Ovary (tissue), 3 donors: ENCODE measurements at regions not wholly inside any gene's neighbourhood (a gene's known extent, or its start where the extent isn't known, plus 50 kb on each side); places are given as distances from the start of the nearest gene placed in this dataset.

ENCODE experiments used
- CTCF ChIP-seq, 3 donors: fragments of 450-650 bp in 2 of 3; fragments of 200-600 bp in 1 of 3; IDR thresholded peaks; one replicate each; pipeline versions ENCODE4 v1.5.1 to v1.8.0; 2016 to 2022; ENCODE audit warnings: antibody characterized with exemption in 3 of 3, mild to moderate bottlenecking in 1 of 3
- EP300 ChIP-seq: sonication (generic); formaldehyde crosslinking; IDR thresholded peaks from one replicate; pipeline ENCODE4 v1.6.1; 2017; ENCODE audit warnings: antibody characterized with exemption
- donor health status: DM: no; HTN: no; CAD: no.

GRCh38 chr22:44591146-44591790, 93.2 kb upstream of the RTL6 start:
- TF ChIP-seq EP300, result no peak
- no peak for TF ChIP-seq CTCF (IDR thresholded peaks at IDR 0.05)
